ENCODE measurements at regions not wholly inside any gene's neighbourhood (a gene's known extent, or its start where the extent isn't known, plus 50 kb on each side); places are given as distances from the start of the nearest gene placed in this dataset.

DNA sequence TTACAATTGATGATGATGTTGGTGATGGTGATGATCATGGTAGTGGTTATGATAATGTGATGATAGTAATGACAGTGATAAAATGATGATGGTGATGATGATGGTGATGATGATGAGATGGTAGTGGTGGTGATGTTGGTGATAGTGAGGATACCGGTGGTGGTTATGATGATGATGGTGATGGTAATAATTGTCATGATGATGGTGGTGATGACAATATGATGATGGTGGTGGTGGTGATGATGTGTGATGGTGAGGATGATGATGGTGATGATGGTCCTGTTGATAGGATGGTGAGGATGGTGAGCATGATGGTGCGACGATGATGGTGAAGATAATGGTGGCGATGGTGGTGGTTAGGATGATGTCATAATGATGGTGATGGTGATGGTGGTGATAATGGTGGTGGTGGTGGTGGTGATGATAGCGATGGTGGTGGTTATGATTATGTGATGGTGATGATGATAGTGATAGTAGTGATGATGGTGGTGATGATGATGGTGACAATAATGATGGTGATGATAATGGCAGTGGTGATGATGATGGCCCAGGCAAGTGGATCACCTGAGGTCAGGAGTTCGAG is 1129.9 kb downstream of the BRD1 start:
- Histone ChIP-seq H3K27me3 (ENCODE audit: insufficient read depth) (no peaks in the 10 kb centered on the region), H4K20me1 (replicated peaks; ENCODE audit: insufficient read depth) (no peaks in the 10 kb centered on the region), H3F3A (replicated peaks; ENCODE audit: low read depth) (no peaks in the 10 kb centered on the region), H3K9me2 (ENCODE audit: insufficient read depth) (no peaks in the 10 kb centered on the region), H3K4me1 (ENCODE audit: insufficient read depth) (no peaks in the 10 kb centered on the region), H3K4me3 (no peak overlapping the region), H3K4me2 (no peak overlapping the region), H3K79me2 (replicated peaks; ENCODE audit: insufficient read depth) (no peaks in the 10 kb centered on the region), H2AFZ (no peak overlapping the region), H3K36me3 (ENCODE audit: insufficient read depth) (no peaks in the 10 kb centered on the region), H3K27ac (ENCODE audit: low read depth) (no peak overlapping the region)
- no peak for ATAC-seq
- Mint-ChIP-seq H3K4me3 (no peak overlapping the region), H3K9me3 (no peaks in the 10 kb centered on the region; the same call in 1 of the 3 replicates), H3K27me3 (ENCODE audit: insufficient read depth, low read depth, poor library complexity) (peaks cover 7% of the 10 kb centered on the region), H3K27ac (no peak overlapping the region), H3K36me3 (ENCODE audit: low read depth) (peaks cover 2% of the 10 kb centered on the region; the same call in 1 of the 3 replicates), H3K4me1 (peaks cover 6% of the 10 kb centered on the region)
- no peak for DNase-seq (ENCODE audit: low spot score)
- TF ChIP-seq ZNF462 (CRISPR knock-in tag; IDR thresholded peaks at IDR 0.05), result no peak
- TF ChIP-seq, protein P1, sequence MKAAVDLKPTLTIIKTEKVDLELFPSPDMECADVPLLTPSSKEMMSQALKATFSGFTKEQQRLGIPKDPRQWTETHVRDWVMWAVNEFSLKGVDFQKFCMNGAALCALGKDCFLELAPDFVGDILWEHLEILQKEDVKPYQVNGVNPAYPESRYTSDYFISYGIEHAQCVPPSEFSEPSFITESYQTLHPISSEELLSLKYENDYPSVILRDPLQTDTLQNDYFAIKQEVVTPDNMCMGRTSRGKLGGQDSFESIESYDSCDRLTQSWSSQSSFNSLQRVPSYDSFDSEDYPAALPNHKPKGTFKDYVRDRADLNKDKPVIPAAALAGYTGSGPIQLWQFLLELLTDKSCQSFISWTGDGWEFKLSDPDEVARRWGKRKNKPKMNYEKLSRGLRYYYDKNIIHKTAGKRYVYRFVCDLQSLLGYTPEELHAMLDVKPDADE (IDR thresholded peaks at IDR 0.05), result no peak

- no peaks in the 10 kb centered on the region for H3K79me2 ChIP-seq (replicated peaks; ENCODE audit: insufficient read depth)
- no peak overlapping the region for H2AFZ ChIP-seq
- DNase-seq (ENCODE audit: low spot score) (no peak), ATAC-seq (no peak)
- no peak overlapping the region for H3K27ac ChIP-seq (ENCODE audit: low read depth)
- no peaks in the 10 kb centered on the region for H3K27me3 ChIP-seq (ENCODE audit: insufficient read depth)
- Mint-ChIP-seq H3K27ac (no peak overlapping the region), H3K27me3 (ENCODE audit: insufficient read depth, low read depth, poor library complexity) (peaks cover 7% of the 10 kb centered on the region), H3K9me3 (no peaks in the 10 kb centered on the region; the same call in 1 of the 3 replicates), H3K4me3 (no peak overlapping the region), H3K4me1 (peaks cover 6% of the 10 kb centered on the region), H3K36me3 (ENCODE audit: low read depth) (peaks cover 2% of the 10 kb centered on the region; the same call in 1 of the 3 replicates)
- H3K4me1 ChIP-seq (ENCODE audit: insufficient read depth), result no peaks in the 10 kb centered on the region
- H3K4me3 ChIP-seq, result no peak overlapping the region
- H3K36me3 ChIP-seq (ENCODE audit: insufficient read depth), result no peaks in the 10 kb centered on the region
- no peaks in the 10 kb centered on the region for H4K20me1 ChIP-seq (replicated peaks; ENCODE audit: insufficient read depth)
- no peaks in the 10 kb centered on the region for H3F3A ChIP-seq (replicated peaks; ENCODE audit: low read depth)
- H3K9me2 ChIP-seq (ENCODE audit: insufficient read depth), result no peaks in the 10 kb centered on the region
- no peak overlapping the region for H3K4me2 ChIP-seq
- TF ChIP-seq ZNF331 (CRISPR knock-in tag; IDR thresholded peaks at IDR 0.05; ENCODE audit: low read depth), result no peak
- TF ChIP-seq ZNF462 (CRISPR knock-in tag; IDR thresholded peaks at IDR 0.05), result no peak
- no peak for TF ChIP-seq JUNB (IDR thresholded peaks at IDR 0.05; ENCODE audit: unreplicated experiment)
- no peak for TF ChIP-seq POLR2AphosphoS5 (IDR thresholded peaks at IDR 0.05; ENCODE audit: low read depth)
Observed at GRCh38 chr22:48697223-48697622, 1130.5 kb downstream of the BRD1 start.

All from GM23338 (cell line).